ENCODE measurements at regions not wholly inside any gene's neighbourhood (a gene's known extent, or its start where the extent isn't known, plus 50 kb on each side); places are given as distances from the start of the nearest gene placed in this dataset.

- TF ChIP-seq CTCF (IDR thresholded peaks at IDR 0.05; ENCODE audit: poor library complexity, severe bottlenecking) (peak; percentile 62), POLR2AphosphoS5 (IDR thresholded peaks at IDR 0.05) (no peak), REST (IDR thresholded peaks at IDR 0.05; ENCODE audit: borderline replicate concordance) (no peak), MXI1 (conservative IDR thresholded peaks at IDR 0.05; ENCODE audit: poor library complexity, severe bottlenecking) (no peak), EP300 (conservative IDR thresholded peaks at IDR 0.05; ENCODE audit: poor library complexity, severe bottlenecking) (no peak), EZH2 (IDR thresholded peaks at IDR 0.05; ENCODE audit: borderline replicate concordance, insufficient read depth, low read length, poor library complexity, severe bottlenecking) (no peak), RAD21 (conservative IDR thresholded peaks at IDR 0.05) (peak; percentile 52)
Measured at GRCh38 chr3:39668420-39668819, 141.0 kb upstream of the MYRIP start.

All from neural cell (in vitro differentiated cells).